H1 (cell line): ENCODE measurements at regions not wholly inside any gene's neighbourhood (a gene's known extent, or its start where the extent isn't known, plus 50 kb on each side); places are given as distances from the start of the nearest gene placed in this dataset.

Source experiments
- CTCF ChIA-PET: fragments of 300-600 bp; sonication (Branson Sonifier 250); formaldehyde crosslinking; loops from one replicate; lab custom pipeline; 2021; ENCODE audit not compliant: partially characterized antibody; lab: Charles Lee
- POLR2A ChIA-PET: fragments of 300-600 bp; sonication (Branson Sonifier 250); formaldehyde crosslinking; loops from one replicate; lab custom pipeline; 2021; ENCODE audit warnings: inconsistent platforms; ENCODE audit not compliant: partially characterized antibody; lab: Charles Lee
- DNase-seq, 2 experiments: peaks; one replicate each; pipeline versions ENCODE4 v3.0.0 to v3.0.0-alpha.2; 2010 to 2022; ENCODE audit warnings: low spot score in 2 of 2, low read depth in 1 of 2, mixed read lengths in 1 of 2
- FAIRE-seq: peaks from 2 replicates; lab custom pipeline; 2011; peaks lifted over from hg19 to GRCh38; lab: Jason Lieb, UNC
- H2AFZ ChIP-seq: 2 replicates; pipeline ENCODE4 v1.8.1; 2012; ENCODE audit warnings: low read length, inconsistent platforms
- H2AK5ac ChIP-seq: 2 replicates; pipeline ENCODE4 v1.6.1; 2013; ENCODE audit warnings: low read depth, low read length
- H2BK120ac ChIP-seq: replicated peaks from 2 replicates; pipeline ENCODE3; 2013; ENCODE audit warnings: low read depth, low read length, inconsistent platforms
- H2BK12ac ChIP-seq: 2 replicates; pipeline ENCODE4 v1.6.1; 2013; ENCODE audit warnings: low read depth, low read length
- H2BK15ac ChIP-seq: 2 replicates; pipeline ENCODE4 v1.6.1; 2013; ENCODE audit warnings: low read length
- H2BK20ac ChIP-seq: 2 replicates; pipeline ENCODE4 v1.6.1; 2013; ENCODE audit warnings: low read length
- H2BK5ac ChIP-seq: 2 replicates; pipeline ENCODE4 v1.6.1; 2013; ENCODE audit warnings: low read depth, low read length
- H3K14ac ChIP-seq: 2 replicates; pipeline ENCODE4 v1.6.1; 2013; ENCODE audit warnings: inconsistent platforms; ENCODE audit not compliant: insufficient read length
- H3K18ac ChIP-seq: 2 replicates; pipeline ENCODE4 v1.6.1; 2013; ENCODE audit warnings: low read length; ENCODE audit errors: extremely low read depth
- H3K23ac ChIP-seq: 2 replicates; pipeline ENCODE4 v1.6.1; 2013; ENCODE audit warnings: inconsistent platforms; ENCODE audit not compliant: insufficient read length
- H3K23me2 ChIP-seq: 2 replicates; pipeline ENCODE4 v1.6.1; 2013; ENCODE audit warnings: low read depth, low read length
- H3K27ac ChIP-seq: 2 replicates; pipeline ENCODE4 v1.6.1; 2011; ENCODE audit warnings: low read depth, low read length, inconsistent platforms
- H3K27me3 ChIP-seq, 4 experiments: replicated peaks in 1 of 4; 1 replicate in 1 of 4; 2 replicates in 3 of 4; pipeline versions ENCODE4 v1.6.1 to v1.8.1; 2011 to 2013; ENCODE audit warnings: low read length in 3 of 4, mild to moderate bottlenecking in 3 of 4, inconsistent platforms in 2 of 4, mixed read lengths in 2 of 4, moderate library complexity in 1 of 4; ENCODE audit not compliant: control insufficient read depth in 3 of 4, insufficient read depth in 3 of 4; ENCODE audit errors: extremely low read depth in 1 of 4
- H3K36me3 ChIP-seq, 4 experiments: 2 replicates each; pipeline versions ENCODE4 v1.6.1 to v1.8.1; 2011 to 2013; ENCODE audit warnings: mild to moderate bottlenecking in 4 of 4, low read length in 3 of 4, moderate library complexity in 2 of 4, control low read depth in 1 of 4, inconsistent platforms in 1 of 4; ENCODE audit not compliant: insufficient read depth in 4 of 4, control insufficient read depth in 2 of 4
- H3K4ac ChIP-seq: replicated peaks from 2 replicates; pipeline ENCODE3; 2013; ENCODE audit warnings: low read length, low read depth, mixed read lengths, inconsistent platforms; ENCODE audit not compliant: insufficient read length
- H3K4me1 ChIP-seq, 4 experiments: replicated peaks in 1 of 4; 1 replicate in 1 of 4; 2 replicates in 3 of 4; pipeline versions ENCODE4 v1.6.1 to v1.8.1; 2011 to 2013; ENCODE audit warnings: low read length in 3 of 4, inconsistent platforms in 2 of 4, mixed read lengths in 1 of 4; ENCODE audit not compliant: insufficient read depth in 4 of 4, control insufficient read depth in 3 of 4
- H3K4me2 ChIP-seq, 2 experiments: 2 replicates each; pipeline versions ENCODE4 v1.6.1 to v1.8.1; 2011 to 2013; ENCODE audit warnings: low read depth in 2 of 2, low read length in 2 of 2, control low read depth in 1 of 2, inconsistent platforms in 1 of 2, mild to moderate bottlenecking in 1 of 2; ENCODE audit not compliant: insufficient read depth in 1 of 2
- H3K4me3 ChIP-seq, 4 experiments: fragments of 200-600, 300-600 bp in 1 of 4; sonication (generic), shearing (Covaris generic), sonication (Bioruptor Twin) in 1 of 4; 2 replicates each; pipeline versions ENCODE4 v1.5.1 to v1.8.1; 2011 to 2016; ENCODE audit warnings: low read length in 4 of 4, low read depth in 3 of 4, control low read depth in 2 of 4, inconsistent platforms in 2 of 4, mild to moderate bottlenecking in 2 of 4, mixed read lengths in 1 of 4, moderate library complexity in 1 of 4; ENCODE audit not compliant: insufficient read depth in 2 of 4; ENCODE audit errors: extremely low read depth in 1 of 4
- H3K56ac ChIP-seq: replicated peaks from 2 replicates; pipeline ENCODE3; 2013; ENCODE audit warnings: low read depth, mild to moderate bottlenecking, mixed read lengths, low read length, inconsistent platforms; ENCODE audit not compliant: insufficient read length
- H3K79me1 ChIP-seq: 2 replicates; pipeline ENCODE4 v1.6.1; 2013; ENCODE audit warnings: low read depth, low read length, control low read depth
- H3K79me2 ChIP-seq, 2 experiments: 2 replicates each; pipeline versions ENCODE4 v1.6.1 to v1.8.1; 2012 to 2013; ENCODE audit warnings: low read length in 2 of 2, mild to moderate bottlenecking in 2 of 2, inconsistent platforms in 1 of 2; ENCODE audit not compliant: insufficient read depth in 2 of 2, control insufficient read depth in 1 of 2
- H3K9ac ChIP-seq, 4 experiments: replicated peaks in 1 of 4; 1 replicate in 1 of 4; 2 replicates in 3 of 4; pipeline versions ENCODE4 v1.6.1 to v1.8.1; 2011 to 2013; ENCODE audit warnings: low read depth in 3 of 4, low read length in 3 of 4, control low read depth in 2 of 4, mild to moderate bottlenecking in 2 of 4, moderate library complexity in 2 of 4, inconsistent platforms in 1 of 4; ENCODE audit errors: extremely low read depth in 1 of 4
- H3K9me3 ChIP-seq, 2 experiments: 2 replicates each; pipeline versions ENCODE4 v1.6.1 to v1.8.1; 2012 to 2013; ENCODE audit warnings: mild to moderate bottlenecking in 2 of 2, moderate library complexity in 2 of 2, control low read depth in 1 of 2, inconsistent platforms in 1 of 2, low read depth in 1 of 2, low read length in 1 of 2, mixed read lengths in 1 of 2; ENCODE audit not compliant: insufficient read depth in 2 of 2
- H4K20me1 ChIP-seq, 2 experiments: replicated peaks in 1 of 2; 2 replicates each; pipeline versions ENCODE3 to v1.8.1; 2011 to 2013; ENCODE audit warnings: inconsistent platforms in 2 of 2, low read length in 2 of 2, mild to moderate bottlenecking in 1 of 2; ENCODE audit not compliant: insufficient read depth in 2 of 2, control insufficient read depth in 1 of 2
- H4K5ac ChIP-seq: 2 replicates; pipeline ENCODE4 v1.6.1; 2013; ENCODE audit warnings: low read length, low read depth, mixed read lengths, inconsistent platforms; ENCODE audit not compliant: insufficient read length
- H4K8ac ChIP-seq: 2 replicates; pipeline ENCODE4 v1.8.0; 2013; ENCODE audit warnings: mild to moderate bottlenecking, moderate library complexity, low read length, inconsistent platforms; ENCODE audit not compliant: insufficient read depth; ENCODE audit errors: extremely low read depth
- H4K91ac ChIP-seq: replicated peaks from 2 replicates; pipeline ENCODE3; 2013; ENCODE audit warnings: low read length, mixed read lengths, inconsistent platforms; ENCODE audit not compliant: insufficient read length
- ASH2L ChIP-seq: fragments of 200-600, 300-600 bp; sonication (generic); IDR thresholded peaks from one replicate; pipeline ENCODE4 v1.7.1; 2017; ENCODE audit warnings: low read length
- BCL11A ChIP-seq, 2 experiments: IDR thresholded peaks; one replicate each; pipeline ENCODE4 v1.6.1; 2011; ENCODE audit warnings: low read depth in 2 of 2, low read length in 2 of 2, mild to moderate bottlenecking in 2 of 2
- BRCA1 ChIP-seq: IDR thresholded peaks from 2 replicates; pipeline ENCODE4 v1.6.1; 2012; ENCODE audit warnings: low read depth, low read length, improper control_type of control experiment
- EP300 ChIP-seq, 2 experiments: IDR thresholded peaks; 1 replicate in 1 of 2; 2 replicates in 1 of 2; pipeline ENCODE4 v1.6.1; 2011 to 2012; ENCODE audit warnings: low read depth in 2 of 2, low read length in 2 of 2, mild to moderate bottlenecking in 2 of 2, borderline replicate concordance in 1 of 2, inconsistent platforms in 1 of 2, moderate library complexity in 1 of 2
- FOSL1 ChIP-seq: IDR thresholded peaks from 2 replicates; pipeline ENCODE4 v1.6.1; 2011; ENCODE audit warnings: mild to moderate bottlenecking, low read depth, low read length, moderate library complexity; ENCODE audit not compliant: insufficient read depth
- HDAC2 ChIP-seq, 2 experiments: fragments of 300-600 bp in 1 of 2; sonication (generic) in 1 of 2; IDR thresholded peaks; 2 replicates each; pipeline ENCODE4 v1.6.1; 2011 to 2012; ENCODE audit warnings: low read depth in 2 of 2, low read length in 2 of 2, mild to moderate bottlenecking in 2 of 2, moderate library complexity in 2 of 2, borderline replicate concordance in 1 of 2, inconsistent platforms in 1 of 2
- KDM5A ChIP-seq: fragments of 200-600 bp; IDR thresholded peaks from 2 replicates; pipeline ENCODE4 v1.7.1; 2012; ENCODE audit warnings: mild to moderate bottlenecking, low read length, inconsistent platforms, mixed read lengths
- NRF1 ChIP-seq: IDR thresholded peaks from 2 replicates; pipeline ENCODE4 v1.6.1; 2011; ENCODE audit warnings: mild to moderate bottlenecking, low read depth, low read length, improper control_type of control experiment
- POLR2A ChIP-seq, 2 experiments: IDR thresholded peaks; 1 replicate in 1 of 2; 2 replicates in 1 of 2; pipeline ENCODE4 v1.6.1; 2011; ENCODE audit warnings: low read depth in 2 of 2, low read length in 2 of 2, mild to moderate bottlenecking in 2 of 2; ENCODE audit errors: control extremely low read depth in 1 of 2
- SP2 ChIP-seq: IDR thresholded peaks from 2 replicates; pipeline ENCODE4 v1.6.1; 2012; ENCODE audit warnings: mild to moderate bottlenecking, low read length, inconsistent platforms
- WGBS, 2 experiments: shearing (Covaris generic) in 1 of 2; methylation state at CpG; one replicate each; pipeline versions ENCODE4 v1.1.6 to v1.1.7; 2013 to 2015; ENCODE audit warnings: low lambda C conversion rate in 2 of 2, mixed read lengths in 2 of 2, inconsistent platforms in 1 of 2, low coverage in 1 of 2, missing lambda C conversion rate in 1 of 2; ENCODE audit not compliant: insufficient replicate concordance in 2 of 2, insufficient coverage in 1 of 2, insufficient read length in 1 of 2; ENCODE audit errors: extremely low coverage in 1 of 2, missing lambda C conversion rate in 1 of 2; 5-methylcytosine and 5-hydroxymethylcytosine counted together
- TF ChIP-seq, protein P1 (sequence below): IDR thresholded peaks from 2 replicates; pipeline ENCODE4 v1.6.1; 2012; ENCODE audit warnings: low read length, inconsistent platforms

DNA sequence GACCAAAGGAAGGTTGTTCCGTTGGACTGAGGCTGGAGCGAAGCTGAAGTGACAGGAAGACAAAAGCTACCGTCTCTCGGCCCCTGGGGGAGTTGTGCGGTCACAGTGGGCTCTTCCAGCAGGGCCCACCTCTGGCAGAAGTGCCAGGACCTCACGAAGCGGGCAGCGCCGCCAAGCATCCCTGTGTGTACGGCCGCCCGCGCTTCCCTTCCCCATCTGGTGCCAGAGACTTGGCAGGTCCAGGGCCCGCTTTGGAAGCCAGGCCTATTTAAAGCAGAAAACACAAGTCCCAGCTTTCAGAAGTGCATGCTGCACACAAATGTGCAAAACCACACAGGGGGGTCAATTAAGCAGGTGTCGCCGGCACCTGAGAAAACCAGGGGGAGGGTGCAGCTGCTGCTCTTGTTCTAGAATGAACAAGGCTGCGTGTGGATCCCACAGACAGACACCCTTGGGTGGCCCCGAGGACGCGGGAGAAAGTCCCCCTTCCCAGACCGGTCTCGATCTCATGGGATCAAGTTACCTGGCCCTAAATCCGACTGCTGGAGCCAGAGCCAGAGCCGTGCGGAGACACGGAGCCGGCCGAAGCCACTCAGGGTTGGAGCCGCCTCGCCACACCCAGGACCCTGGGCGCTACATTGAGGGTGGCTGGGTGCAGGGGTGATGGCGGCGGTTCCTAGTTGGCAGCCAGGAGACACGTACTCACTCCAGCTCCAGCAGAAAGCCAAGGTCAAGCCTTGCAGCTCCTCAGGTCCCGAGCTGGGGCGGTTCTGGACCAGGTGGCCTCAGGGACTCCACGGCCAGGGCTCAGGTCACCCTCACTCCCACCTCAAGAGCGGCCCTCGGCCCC lies 51.8 kb upstream of the PPP2R2D start:
- 93% methylated on average over 39 of the region's 39 CpGs; no CpG with 5 or more reads in 1 of the 2 experiments for WGBS, 2 experiments
- Histone ChIP-seq H3K23me2 (peaks cover 6% of the 10 kb centered on the region; the same call in 1 of the 2 replicates), H3K4me1 (no peaks in the 10 kb centered on the region; a peak in 1 of 7 replicates)

More for the DNA sequence above, 51.8 kb upstream of the PPP2R2D start:
- POLR2A ChIA-PET, result no interaction called here
- CTCF ChIA-PET, result interaction anchor here (1.0 kb wide), 1 partner anchor 32 kb away, joined by 3 read pairs; no protein-coding TSS in a partner anchor
- no peak overlapping the region for H3K9ac ChIP-seq
- H2BK15ac ChIP-seq, result no peak overlapping the region
- no peak overlapping the region for H4K8ac ChIP-seq
- no peak overlapping the region for H2BK120ac ChIP-seq
- H3K27ac ChIP-seq, result no peak overlapping the region
- H2BK20ac ChIP-seq, result no peak overlapping the region
- H2BK5ac ChIP-seq, result no peak overlapping the region
- H3K4me2 ChIP-seq, result no peak overlapping the region
- no peak for DNase-seq
- no peaks in the 10 kb centered on the region for H3K9me3 ChIP-seq
- H3K79me1 ChIP-seq, result no peaks in the 10 kb centered on the region
- no peak overlapping the region for H3K4me3 ChIP-seq
- H4K20me1 ChIP-seq, result peaks cover 0 to 1% of the 10 kb centered on the region in 2 experiments
- TF ChIP-seq HDAC2 (IDR thresholded peaks at IDR 0.05; ENCODE audit: borderline replicate concordance in 1 of 2, low read depth in 2 of 2, low read length in 2 of 2) (no peak), ASH2L (no peak), NRF1 (no peak), BRCA1 (no peak), SP2 (no peak), EP300 (IDR thresholded peaks at IDR 0.05; ENCODE audit: borderline replicate concordance in 1 of 2, low read depth in 2 of 2, low read length in 2 of 2) (no peak), KDM5A (no peak), FOSL1 (no peak), POLR2A (IDR thresholded peaks at IDR 0.05; ENCODE audit: control extremely low read depth in 1 of 2, low read depth in 2 of 2, low read length in 2 of 2) (no peak), BCL11A (IDR thresholded peaks at IDR 0.05; ENCODE audit: low read depth in 2 of 2, low read length in 2 of 2) (no peak)
- TF ChIP-seq, protein P1, sequence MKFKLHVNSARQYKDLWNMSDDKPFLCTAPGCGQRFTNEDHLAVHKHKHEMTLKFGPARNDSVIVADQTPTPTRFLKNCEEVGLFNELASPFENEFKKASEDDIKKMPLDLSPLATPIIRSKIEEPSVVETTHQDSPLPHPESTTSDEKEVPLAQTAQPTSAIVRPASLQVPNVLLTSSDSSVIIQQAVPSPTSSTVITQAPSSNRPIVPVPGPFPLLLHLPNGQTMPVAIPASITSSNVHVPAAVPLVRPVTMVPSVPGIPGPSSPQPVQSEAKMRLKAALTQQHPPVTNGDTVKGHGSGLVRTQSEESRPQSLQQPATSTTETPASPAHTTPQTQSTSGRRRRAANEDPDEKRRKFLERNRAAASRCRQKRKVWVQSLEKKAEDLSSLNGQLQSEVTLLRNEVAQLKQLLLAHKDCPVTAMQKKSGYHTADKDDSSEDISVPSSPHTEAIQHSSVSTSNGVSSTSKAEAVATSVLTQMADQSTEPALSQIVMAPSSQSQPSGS, result no peak
- H3K14ac ChIP-seq, result no peak overlapping the region
- H2AFZ ChIP-seq, result no peak overlapping the region
- no peak overlapping the region for H4K5ac ChIP-seq
- no peak overlapping the region for H4K91ac ChIP-seq
- H3K56ac ChIP-seq, result no peak overlapping the region
- FAIRE-seq, result no peak
- no peak overlapping the region for H3K23ac ChIP-seq
- H3K79me2 ChIP-seq, result no peaks in the 10 kb centered on the region
- no peak overlapping the region for H3K4ac ChIP-seq
- no peak overlapping the region for H2AK5ac ChIP-seq
- H3K36me3 ChIP-seq, result no peaks in the 10 kb centered on the region
- H3K27me3 ChIP-seq, result no peaks in the 10 kb centered on the region
- H3K18ac ChIP-seq, result no peak overlapping the region
- no peak overlapping the region for H2BK12ac ChIP-seq
